ENCODE measurements at regions not wholly inside any gene's neighbourhood (a gene's known extent, or its start where the extent isn't known, plus 50 kb on each side); places are given as distances from the start of the nearest gene placed in this dataset.

GRCh38 chr2:41904459-41904858 is 143.4 kb upstream of the PKDCC start:
- in situ Hi-C loops (cut with MboI; ENCODE audit: low sequenced_read_pairs, unreplicated experiment): no loop called here
- TF ChIP-seq CTCF (IDR thresholded peaks at IDR 0.05; ENCODE audit: borderline replicate concordance, control extremely low read depth, extremely low read depth, insufficient read depth, missing control alignments): no peak

GRCh38 chr2:41905597-41906337 is 142.1 kb upstream of the PKDCC start:
- TF ChIP-seq CTCF (IDR thresholded peaks at IDR 0.05; ENCODE audit: borderline replicate concordance, control extremely low read depth, extremely low read depth, insufficient read depth, missing control alignments): no peak
- in situ Hi-C loops (cut with MboI; ENCODE audit: low sequenced_read_pairs, unreplicated experiment): no loop called here
- no peak for DNase-seq (ENCODE audit: low spot score)

More at GRCh38 chr2:41904459-41904858, 143.4 kb upstream of the PKDCC start:
- no peak for DNase-seq (ENCODE audit: low spot score)

DNA sequence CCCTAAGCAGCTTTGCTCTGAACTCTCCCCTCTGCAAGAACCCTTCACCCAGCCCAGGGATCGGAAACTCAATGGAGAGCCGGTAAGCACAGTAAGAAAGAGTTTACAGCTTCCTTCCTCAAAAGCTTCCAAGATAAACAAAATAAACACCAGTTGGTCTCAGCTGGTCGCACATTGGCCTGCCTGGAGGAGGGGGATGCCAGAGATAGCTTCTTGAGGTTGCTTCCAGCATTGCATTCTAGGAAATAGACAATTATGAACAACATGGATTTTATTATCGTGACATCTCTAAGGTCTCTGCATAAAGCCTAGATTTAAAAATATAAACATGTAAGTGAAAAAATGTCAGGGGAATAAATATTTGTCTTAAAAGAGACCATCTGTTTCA is 141.5 kb upstream of the PKDCC start:
- TF ChIP-seq CTCF (IDR thresholded peaks at IDR 0.05; ENCODE audit: borderline replicate concordance, control extremely low read depth, extremely low read depth, insufficient read depth, missing control alignments): no peak
- in situ Hi-C loops (cut with MboI; ENCODE audit: low sequenced_read_pairs, unreplicated experiment): no loop called here
- DNase-seq (ENCODE audit: low spot score): no peak

- TF ChIP-seq CTCF (IDR thresholded peaks at IDR 0.05; ENCODE audit: borderline replicate concordance, control extremely low read depth, extremely low read depth, insufficient read depth, missing control alignments): no peak
- DNase-seq (ENCODE audit: low spot score): no peak
- in situ Hi-C loops (cut with MboI; ENCODE audit: low sequenced_read_pairs, unreplicated experiment): no loop called here
Observed at GRCh38 chr2:41907141-41907540, 140.7 kb upstream of the PKDCC start.

GRCh38 chr2:41907771-41908207 is 140.0 kb upstream of the PKDCC start:
- TF ChIP-seq CTCF (IDR thresholded peaks at IDR 0.05; ENCODE audit: borderline replicate concordance, control extremely low read depth, extremely low read depth, insufficient read depth, missing control alignments): no peak
- no peak for DNase-seq (ENCODE audit: low spot score)
- in situ Hi-C loops (cut with MboI; ENCODE audit: low sequenced_read_pairs, unreplicated experiment): no loop called here

- DNase-seq (ENCODE audit: low spot score): no peak
- no peak for TF ChIP-seq CTCF (IDR thresholded peaks at IDR 0.05; ENCODE audit: borderline replicate concordance, control extremely low read depth, extremely low read depth, insufficient read depth, missing control alignments)
- in situ Hi-C loops (cut with MboI; ENCODE audit: low sequenced_read_pairs, unreplicated experiment): no loop called here
Observed at GRCh38 chr2:41908349-41908748, 139.5 kb upstream of the PKDCC start.

Measured in GM13976 (cell line).